ENCODE measurements at regions not wholly inside any gene's neighbourhood (a gene's known extent, or its start where the extent isn't known, plus 50 kb on each side); places are given as distances from the start of the nearest gene placed in this dataset.

GRCh38 chr6:155549028-155549798 lies 93.6 kb upstream of the NOX3 start:
- H3K4me3 ChIP-seq (ENCODE audit: low read depth, low read length) = no peak overlapping the region
- H3K36me3 ChIP-seq (ENCODE audit: control insufficient read depth, insufficient read depth, low read length) = no peaks in the 10 kb centered on the region
- H3K27me3 ChIP-seq (ENCODE audit: control insufficient read depth, insufficient read depth, low read length) = no peaks in the 10 kb centered on the region
- TF ChIP-seq CTCF (IDR thresholded peaks at IDR 0.05; ENCODE audit: insufficient read depth, low read length, poor library complexity, severe bottlenecking) = no peak
- no peak for DNase-seq (ENCODE audit: low read depth)

GRCh38 chr6:155548576-155548975 lies 92.9 kb upstream of the NOX3 start:
- no peak for TF ChIP-seq CTCF (IDR thresholded peaks at IDR 0.05; ENCODE audit: insufficient read depth, low read length, poor library complexity, severe bottlenecking)
- Histone ChIP-seq H3K36me3 (ENCODE audit: control insufficient read depth, insufficient read depth, low read length) (no peaks in the 10 kb centered on the region), H3K4me3 (ENCODE audit: low read depth, low read length) (no peak overlapping the region), H3K27me3 (ENCODE audit: control insufficient read depth, insufficient read depth, low read length) (no peaks in the 10 kb centered on the region)
- DNase-seq (ENCODE audit: low read depth) = no peak

GRCh38 chr6:155544677-155545076 lies 89.0 kb upstream of the NOX3 start:
- no peak for TF ChIP-seq CTCF (IDR thresholded peaks at IDR 0.05; ENCODE audit: insufficient read depth, low read length, poor library complexity, severe bottlenecking)
- Histone ChIP-seq H3K27me3 (ENCODE audit: control insufficient read depth, insufficient read depth, low read length) (no peaks in the 10 kb centered on the region), H3K4me3 (ENCODE audit: low read depth, low read length) (no peak overlapping the region), H3K36me3 (ENCODE audit: control insufficient read depth, insufficient read depth, low read length) (no peaks in the 10 kb centered on the region)
- DNase-seq (ENCODE audit: low read depth) = no peak

- no peak for DNase-seq (ENCODE audit: low read depth)
- no peak for TF ChIP-seq CTCF (IDR thresholded peaks at IDR 0.05; ENCODE audit: insufficient read depth, low read length, poor library complexity, severe bottlenecking)
- no peak overlapping the region for H3K4me3 ChIP-seq (ENCODE audit: low read depth, low read length)
- H3K36me3 ChIP-seq (ENCODE audit: control insufficient read depth, insufficient read depth, low read length) = no peaks in the 10 kb centered on the region
- H3K27me3 ChIP-seq (ENCODE audit: control insufficient read depth, insufficient read depth, low read length) = no peaks in the 10 kb centered on the region
These were observed 87.7 kb upstream of the NOX3 start for GRCh38 chr6:155543166-155543847.

GRCh38 chr6:155542036-155542435 lies 86.4 kb upstream of the NOX3 start:
- no peak for DNase-seq (ENCODE audit: low read depth)
- H3K4me3 ChIP-seq (ENCODE audit: low read depth, low read length) = no peak overlapping the region
- no peak for TF ChIP-seq CTCF (IDR thresholded peaks at IDR 0.05; ENCODE audit: insufficient read depth, low read length, poor library complexity, severe bottlenecking)
- no peaks in the 10 kb centered on the region for H3K27me3 ChIP-seq (ENCODE audit: control insufficient read depth, insufficient read depth, low read length)
- no peaks in the 10 kb centered on the region for H3K36me3 ChIP-seq (ENCODE audit: control insufficient read depth, insufficient read depth, low read length)
